K562 (cell line): ENCODE measurements at regions not wholly inside any gene's neighbourhood (a gene's known extent, or its start where the extent isn't known, plus 50 kb on each side); places are given as distances from the start of the nearest gene placed in this dataset.

ENCODE experiments used
- ARID3A ChIP-seq: IDR thresholded peaks from 2 replicates; pipeline ENCODE4 v1.6.1; 2012; ENCODE audit warnings: low read depth, low read length, improper control_type of control experiment, borderline replicate concordance
- ATF2 ChIP-seq: sonication (generic); formaldehyde crosslinking; IDR thresholded peaks from 2 replicates; pipeline ENCODE4 v1.8.1; 2022; ENCODE audit warnings: missing genetic modification reagents
- BRF1 ChIP-seq: IDR thresholded peaks from 3 replicates; pipeline ENCODE4 v1.6.1; 2011; ENCODE audit warnings: borderline replicate concordance, mild to moderate bottlenecking; ENCODE audit not compliant: insufficient read length; ENCODE audit errors: extremely low read depth
- CBFB ChIP-seq: sonication (generic); formaldehyde crosslinking; IDR thresholded peaks from 2 replicates; pipeline ENCODE4 v1.4.0; 2020; ENCODE audit warnings: mild to moderate bottlenecking, missing genetic modification reagents
- ELF1 ChIP-seq: fragments of 200-800 bp; sonication (Bioruptor generic); IDR thresholded peaks from 2 replicates; pipeline ENCODE4 v1.6.1; 2016; ENCODE audit warnings: missing genetic modification characterization, missing compliant biosample characterization
- ELF2 ChIP-seq: fragments of 250-450 bp; sonication (Bioruptor Pico); IDR thresholded peaks from 2 replicates; pipeline ENCODE4 v1.5.0; 2021; ENCODE audit warnings: mild to moderate bottlenecking
- FOXJ2 ChIP-seq: fragments of 200-800 bp; sonication (Bioruptor generic); IDR thresholded peaks from 2 replicates; pipeline ENCODE4 v1.6.1; 2016; ENCODE audit warnings: missing genetic modification characterization, missing compliant biosample characterization
- FUS ChIP-seq: fragments of 200-400 bp; formaldehyde crosslinking; optimal IDR thresholded peaks from 2 replicates; pipeline ENCODE3; 2017; ENCODE audit warnings: low read depth, low read length
- GABPA ChIP-seq: fragments of 200-800 bp; sonication (Bioruptor generic); conservative IDR thresholded peaks from 2 replicates; pipeline ENCODE4 v1.6.1; 2016; ENCODE audit warnings: low read depth, missing genetic modification characterization, missing compliant biosample characterization
- GTF2B ChIP-seq: IDR thresholded peaks from 2 replicates; pipeline ENCODE4 v1.6.1; 2011; ENCODE audit not compliant: insufficient read length; ENCODE audit errors: extremely low read depth
- HDAC2 ChIP-seq: fragments of 450-650 bp; IDR thresholded peaks from 2 replicates; pipeline ENCODE4 v1.6.1; 2016; ENCODE audit warnings: mild to moderate bottlenecking
- JUNB ChIP-seq: fragments of 450-650 bp; formaldehyde crosslinking; conservative IDR thresholded peaks from 2 replicates; pipeline ENCODE4 v1.4.0; 2020; ENCODE audit warnings: mild to moderate bottlenecking
- PHF21A ChIP-seq: fragments of 450-650 bp; IDR thresholded peaks from 2 replicates; pipeline ENCODE4 v1.6.1; 2017; ENCODE audit warnings: low read depth, borderline replicate concordance
- POLR2A ChIP-seq: fragments of 450-650 bp; conservative IDR thresholded peaks from 2 replicates; pipeline ENCODE4 v1.6.1; 2016
- PRPF4 ChIP-seq: fragments of 200-400 bp; formaldehyde crosslinking; IDR thresholded peaks from one replicate; pipeline ENCODE4 v1.6.1; 2017; ENCODE audit warnings: low read length, low read depth, mild to moderate bottlenecking; ENCODE audit not compliant: insufficient read depth, poor library complexity, severe bottlenecking
- RAD51 ChIP-seq: fragments of 450-650 bp; IDR thresholded peaks from 2 replicates; pipeline ENCODE4 v1.7.1; 2016; ENCODE audit warnings: low read depth, mild to moderate bottlenecking, borderline replicate concordance
- XRCC3 ChIP-seq: fragments of 450-650 bp; IDR thresholded peaks from 2 replicates; pipeline ENCODE4 v1.6.1; 2017; ENCODE audit warnings: mild to moderate bottlenecking, moderate library complexity
- ZFPM2 ChIP-seq: fragments of 250-450 bp; sonication (Bioruptor Pico); IDR thresholded peaks from 2 replicates; pipeline ENCODE4 v1.5.1; 2022; ENCODE audit warnings: mild to moderate bottlenecking
- ZNF507 ChIP-seq: conservative IDR thresholded peaks from 2 replicates; pipeline ENCODE4 v1.6.1; 2017; ENCODE audit warnings: missing genetic modification characterization, missing compliant biosample characterization
- TF ChIP-seq, protein P1 (sequence below): conservative IDR thresholded peaks from 2 replicates; pipeline ENCODE4 v1.6.1; 2011; ENCODE audit warnings: low read depth, mild to moderate bottlenecking, low read length; ENCODE audit not compliant: control insufficient read depth
- TF ChIP-seq, protein P2 (sequence below): sonication (generic); formaldehyde crosslinking; IDR thresholded peaks from 2 replicates; pipeline ENCODE4 v1.8.0; 2023; ENCODE audit warnings: mild to moderate bottlenecking, missing genetic modification reagents
- TF ChIP-seq, protein P3 (sequence below): sonication (generic); formaldehyde crosslinking; IDR thresholded peaks from 2 replicates; pipeline ENCODE4 v1.8.1; 2022; ENCODE audit warnings: missing genetic modification reagents

DNA sequence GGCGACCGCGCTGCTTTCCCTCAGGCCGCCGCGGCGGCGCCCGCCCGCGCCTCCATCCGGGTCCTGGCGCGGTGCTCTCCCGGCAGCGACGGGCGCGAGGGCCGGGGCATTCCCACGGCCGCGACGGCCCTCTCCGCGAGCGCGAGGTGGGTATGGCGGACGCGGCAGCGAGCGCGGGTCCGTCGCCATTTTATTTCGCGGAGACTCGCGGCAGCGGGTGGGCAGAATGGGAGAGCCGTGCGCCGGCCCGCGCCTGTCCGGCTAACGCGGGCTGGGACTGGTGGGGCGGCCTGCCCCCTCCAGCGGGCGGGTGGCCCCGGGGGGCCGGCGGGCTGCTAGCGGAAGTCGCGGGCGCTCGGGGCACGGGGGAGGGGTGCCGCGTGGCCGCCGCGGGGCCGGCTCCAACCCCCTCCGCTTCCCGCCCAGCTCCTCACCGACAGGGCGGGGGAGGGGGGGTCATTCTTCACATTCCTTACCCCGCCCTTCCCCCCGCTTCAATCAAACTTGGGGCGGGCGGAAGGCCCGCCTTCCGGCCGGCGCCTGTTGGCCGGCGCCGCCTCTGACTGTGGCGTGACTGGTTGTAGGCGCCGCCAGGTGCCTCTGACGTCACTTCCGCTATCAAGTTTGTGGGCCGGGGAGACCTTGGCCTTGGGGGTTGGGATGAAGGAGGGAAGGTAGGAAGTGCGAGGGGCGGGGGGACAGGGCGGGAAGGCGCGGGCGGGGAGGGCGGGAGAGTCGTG lies 82.1 kb downstream of the PTPDC1 start (continued):
- TF ChIP-seq ELF2 (no peak), ZFPM2 (0 out of 2 replicates have a peak, but pooled peaks have one; percentile 81), HDAC2 (no peak), ZNF507 (no peak), FOXJ2 (tag) (0 out of 2 replicates have a peak, but pooled peaks have one; percentile 62), GABPA (peak; percentile 99), XRCC3 (no peak), PHF21A (no peak), ARID3A (peak; percentile 46; the same call in 1 of the 2 replicates), JUNB (no peak), ATF2 (no peak), GTF2B (no peak), POLR2A (peak; percentile 24), BRF1 (no peak), ELF1 (peak; percentile 88), FUS (peak; percentile 24), CBFB (CRISPR knock-in tag) (no peak), PRPF4 (peak; percentile 74), RAD51 (peak; percentile 30; the same call in 1 of the 2 replicates)
- TF ChIP-seq, protein P1, sequence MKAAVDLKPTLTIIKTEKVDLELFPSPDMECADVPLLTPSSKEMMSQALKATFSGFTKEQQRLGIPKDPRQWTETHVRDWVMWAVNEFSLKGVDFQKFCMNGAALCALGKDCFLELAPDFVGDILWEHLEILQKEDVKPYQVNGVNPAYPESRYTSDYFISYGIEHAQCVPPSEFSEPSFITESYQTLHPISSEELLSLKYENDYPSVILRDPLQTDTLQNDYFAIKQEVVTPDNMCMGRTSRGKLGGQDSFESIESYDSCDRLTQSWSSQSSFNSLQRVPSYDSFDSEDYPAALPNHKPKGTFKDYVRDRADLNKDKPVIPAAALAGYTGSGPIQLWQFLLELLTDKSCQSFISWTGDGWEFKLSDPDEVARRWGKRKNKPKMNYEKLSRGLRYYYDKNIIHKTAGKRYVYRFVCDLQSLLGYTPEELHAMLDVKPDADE: peak; percentile 65; the same call in 1 of the 2 replicates
- TF ChIP-seq, protein P2, sequence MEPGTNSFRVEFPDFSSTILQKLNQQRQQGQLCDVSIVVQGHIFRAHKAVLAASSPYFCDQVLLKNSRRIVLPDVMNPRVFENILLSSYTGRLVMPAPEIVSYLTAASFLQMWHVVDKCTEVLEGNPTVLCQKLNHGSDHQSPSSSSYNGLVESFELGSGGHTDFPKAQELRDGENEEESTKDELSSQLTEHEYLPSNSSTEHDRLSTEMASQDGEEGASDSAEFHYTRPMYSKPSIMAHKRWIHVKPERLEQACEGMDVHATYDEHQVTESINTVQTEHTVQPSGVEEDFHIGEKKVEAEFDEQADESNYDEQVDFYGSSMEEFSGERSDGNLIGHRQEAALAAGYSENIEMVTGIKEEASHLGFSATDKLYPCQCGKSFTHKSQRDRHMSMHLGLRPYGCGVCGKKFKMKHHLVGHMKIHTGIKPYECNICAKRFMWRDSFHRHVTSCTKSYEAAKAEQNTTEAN (CRISPR knock-in tag): no peak
- TF ChIP-seq, protein P3, sequence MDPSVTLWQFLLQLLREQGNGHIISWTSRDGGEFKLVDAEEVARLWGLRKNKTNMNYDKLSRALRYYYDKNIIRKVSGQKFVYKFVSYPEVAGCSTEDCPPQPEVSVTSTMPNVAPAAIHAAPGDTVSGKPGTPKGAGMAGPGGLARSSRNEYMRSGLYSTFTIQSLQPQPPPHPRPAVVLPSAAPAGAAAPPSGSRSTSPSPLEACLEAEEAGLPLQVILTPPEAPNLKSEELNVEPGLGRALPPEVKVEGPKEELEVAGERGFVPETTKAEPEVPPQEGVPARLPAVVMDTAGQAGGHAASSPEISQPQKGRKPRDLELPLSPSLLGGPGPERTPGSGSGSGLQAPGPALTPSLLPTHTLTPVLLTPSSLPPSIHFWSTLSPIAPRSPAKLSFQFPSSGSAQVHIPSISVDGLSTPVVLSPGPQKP (CRISPR knock-in tag): no peak
